ENCODE measurements at regions not wholly inside any gene's neighbourhood (a gene's known extent, or its start where the extent isn't known, plus 50 kb on each side); places are given as distances from the start of the nearest gene placed in this dataset.

DNA sequence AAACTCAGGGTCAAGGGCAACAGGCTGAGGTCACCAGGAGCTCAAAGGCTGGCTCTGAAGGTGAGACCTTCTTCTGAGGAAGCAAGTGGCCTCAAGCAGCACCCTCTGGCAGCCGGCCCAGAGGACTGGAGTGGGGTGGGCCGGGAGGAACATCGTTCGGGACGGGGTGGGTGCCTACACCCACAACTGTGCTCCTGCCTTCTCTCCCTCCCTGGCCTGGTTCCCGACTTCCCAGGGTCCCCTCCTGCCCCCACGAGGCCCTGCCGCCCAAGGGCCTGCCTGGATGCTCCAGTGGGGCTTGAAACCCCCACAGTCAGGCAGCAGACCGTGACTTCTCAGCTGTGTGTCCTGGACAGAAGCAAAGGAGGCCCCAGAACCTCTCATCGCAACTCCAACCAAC, 195.7 kb downstream of the IGLL1 start:
- no peak for DNase-seq
- TF ChIP-seq, protein P1, sequence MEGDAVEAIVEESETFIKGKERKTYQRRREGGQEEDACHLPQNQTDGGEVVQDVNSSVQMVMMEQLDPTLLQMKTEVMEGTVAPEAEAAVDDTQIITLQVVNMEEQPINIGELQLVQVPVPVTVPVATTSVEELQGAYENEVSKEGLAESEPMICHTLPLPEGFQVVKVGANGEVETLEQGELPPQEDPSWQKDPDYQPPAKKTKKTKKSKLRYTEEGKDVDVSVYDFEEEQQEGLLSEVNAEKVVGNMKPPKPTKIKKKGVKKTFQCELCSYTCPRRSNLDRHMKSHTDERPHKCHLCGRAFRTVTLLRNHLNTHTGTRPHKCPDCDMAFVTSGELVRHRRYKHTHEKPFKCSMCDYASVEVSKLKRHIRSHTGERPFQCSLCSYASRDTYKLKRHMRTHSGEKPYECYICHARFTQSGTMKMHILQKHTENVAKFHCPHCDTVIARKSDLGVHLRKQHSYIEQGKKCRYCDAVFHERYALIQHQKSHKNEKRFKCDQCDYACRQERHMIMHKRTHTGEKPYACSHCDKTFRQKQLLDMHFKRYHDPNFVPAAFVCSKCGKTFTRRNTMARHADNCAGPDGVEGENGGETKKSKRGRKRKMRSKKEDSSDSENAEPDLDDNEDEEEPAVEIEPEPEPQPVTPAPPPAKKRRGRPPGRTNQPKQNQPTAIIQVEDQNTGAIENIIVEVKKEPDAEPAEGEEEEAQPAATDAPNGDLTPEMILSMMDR (IDR thresholded peaks at IDR 0.05): no peak
- Mint-ChIP-seq H3K4me3 (no peak overlapping the region), H3K27ac (no peak overlapping the region), H3K4me1 (ENCODE audit: low read depth) (no peaks in the 10 kb centered on the region), H3K9me3 (no peaks in the 10 kb centered on the region), H3K27me3 (peaks cover 2% of the 10 kb centered on the region), H3K36me3 (ENCODE audit: low read depth) (no peaks in the 10 kb centered on the region)
- CTCF ChIA-PET: no interaction called here
- intact Hi-C loops (cut with micrococcal nuclease): no loop called here
- POLR2A ChIA-PET: no interaction called here
- ATAC-seq: no peak

DNA sequence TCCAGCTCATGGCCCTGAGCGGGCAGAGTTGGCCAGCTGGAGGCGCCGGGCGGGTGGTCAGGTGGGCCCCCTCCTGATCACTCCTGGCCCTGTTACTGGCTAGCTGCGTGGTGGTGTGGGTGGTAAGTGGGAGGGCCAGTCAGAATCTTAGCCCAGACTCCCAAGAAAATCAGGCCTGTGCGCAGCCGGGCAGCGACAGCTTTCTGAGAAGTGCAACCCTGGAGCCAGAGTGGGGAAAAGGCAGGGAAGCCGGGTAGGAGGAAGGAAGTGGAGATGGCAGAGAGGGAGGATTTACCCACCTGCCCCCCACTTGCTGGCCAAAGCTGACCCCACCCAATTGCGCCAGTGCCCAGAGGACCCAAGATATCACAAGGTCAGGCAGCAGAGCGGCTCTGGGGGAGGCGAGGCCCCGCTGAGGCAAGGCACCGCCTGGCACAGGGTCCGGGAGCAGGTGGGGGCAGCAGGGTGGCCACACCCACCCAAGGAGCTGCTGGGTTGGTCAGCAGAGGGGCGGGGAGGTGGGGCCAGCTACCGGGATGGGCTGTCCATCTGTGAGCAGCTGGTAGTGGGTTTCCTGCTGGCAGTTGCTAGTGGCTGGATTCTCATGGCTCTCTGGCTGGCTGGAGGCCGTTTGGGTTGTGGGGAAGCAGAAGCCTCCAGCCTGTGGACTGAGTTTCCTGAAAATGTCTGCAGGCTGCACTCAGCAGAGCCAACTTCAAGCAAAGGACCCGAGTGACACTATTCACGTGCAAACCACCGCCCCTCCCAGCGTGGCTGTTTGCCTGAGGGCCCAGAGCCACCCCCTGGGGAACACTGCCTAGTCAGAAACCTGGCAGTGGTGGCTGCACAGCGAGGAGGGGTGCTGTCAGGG, 196.4 kb downstream of the IGLL1 start:
- Mint-ChIP-seq H3K36me3 (ENCODE audit: low read depth) (no peaks in the 10 kb centered on the region), H3K27ac (no peak overlapping the region), H3K9me3 (no peaks in the 10 kb centered on the region), H3K27me3 (peaks cover 2% of the 10 kb centered on the region), H3K4me1 (ENCODE audit: low read depth) (no peaks in the 10 kb centered on the region), H3K4me3 (no peak overlapping the region)
- CTCF ChIA-PET: interaction anchor here (1.7 kb wide), 1 partner anchor 428 kb away, joined by 3 read pairs; no protein-coding TSS in a partner anchor
- DNase-seq (no peak), ATAC-seq (no peak)
- TF ChIP-seq, protein P1 (IDR thresholded peaks at IDR 0.05): no peak
- POLR2A ChIA-PET: no interaction called here
- intact Hi-C loops (cut with micrococcal nuclease): no loop called here

DNA sequence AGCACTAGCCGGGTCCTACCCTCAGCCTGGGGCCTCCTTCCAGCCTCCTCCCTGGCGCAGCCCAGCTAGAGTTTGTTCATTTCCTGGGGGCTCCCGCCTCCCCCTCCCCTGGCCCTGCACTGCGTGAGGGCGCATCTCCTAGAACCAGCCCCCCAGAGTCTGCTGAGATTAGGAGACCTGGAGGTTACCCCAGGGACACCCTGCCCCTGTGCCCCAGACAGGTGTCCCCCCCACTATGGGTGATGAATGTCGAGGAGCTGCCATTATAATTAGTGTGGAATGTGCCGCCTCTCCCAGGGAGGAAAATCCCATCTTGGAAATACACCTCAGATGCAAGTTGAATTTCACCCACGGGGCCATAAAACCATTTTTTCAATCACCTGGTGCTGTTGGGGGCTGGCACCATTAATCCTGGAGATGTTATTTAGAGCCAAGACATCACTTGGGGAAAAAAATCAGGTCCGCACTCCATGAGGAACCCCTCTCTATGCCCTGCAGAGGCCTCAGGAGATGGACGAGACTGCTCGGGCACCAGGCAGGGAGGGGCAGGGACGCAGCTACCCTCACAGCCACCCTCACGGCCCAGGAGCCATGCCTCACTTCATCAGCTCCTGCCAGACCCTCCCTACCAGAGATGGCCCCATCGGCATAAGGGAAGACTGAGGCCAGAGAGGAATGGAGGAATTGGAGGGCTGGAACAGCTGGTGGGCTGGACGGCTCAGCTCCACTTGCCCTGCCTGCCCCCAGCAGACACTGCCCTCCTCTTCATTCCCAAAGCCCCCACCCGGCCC, 197.5 kb downstream of the IGLL1 start:
- H3K27me3 Mint-ChIP-seq: peaks cover 2% of the 10 kb centered on the region

DNA sequence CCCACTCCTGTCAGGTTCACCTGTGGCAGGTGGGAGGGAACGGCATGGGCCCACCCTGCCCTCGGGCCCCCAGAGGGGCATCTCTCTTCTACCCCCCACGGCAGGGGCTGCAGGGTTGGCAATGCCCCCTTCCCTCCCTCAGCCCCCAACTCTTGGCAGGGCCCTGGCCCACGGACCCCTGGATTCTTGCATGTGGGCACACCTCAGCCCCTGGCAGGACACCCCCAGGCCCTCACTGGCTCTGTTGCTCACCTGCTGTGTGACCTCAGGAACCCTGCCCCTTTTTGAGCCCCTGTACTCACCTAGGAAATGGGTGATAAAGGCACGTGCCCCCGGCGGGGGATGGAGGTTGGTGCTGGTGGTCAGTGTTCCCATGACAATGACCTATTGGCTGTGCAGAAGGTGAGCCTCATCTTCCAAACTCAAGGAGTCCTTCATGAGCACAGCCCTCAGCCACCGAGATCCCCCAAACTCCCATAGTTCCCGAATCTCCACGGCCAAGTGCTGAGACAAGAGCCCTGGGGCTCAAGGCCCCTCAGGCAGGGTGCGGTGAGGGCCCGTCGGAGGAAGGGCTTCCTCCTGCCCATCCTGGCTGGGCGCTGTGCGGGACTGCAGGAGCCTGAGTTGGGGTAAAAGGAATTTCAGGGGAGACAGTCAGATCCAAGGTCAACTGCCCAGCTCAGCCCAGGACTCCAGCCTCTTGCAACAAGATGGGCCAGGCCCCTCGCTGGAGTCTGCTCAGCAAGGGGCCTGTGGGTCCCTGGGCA, 198.2 kb downstream of the IGLL1 start:
- no peaks in the 10 kb centered on the region for H3K36me3 Mint-ChIP-seq (ENCODE audit: low read depth)
- ChIA-PET POLR2A (no interaction called here), CTCF (no interaction called here)
- H3K27me3 Mint-ChIP-seq: peaks cover 2% of the 10 kb centered on the region
- intact Hi-C loops (cut with micrococcal nuclease): no loop called here
- no peaks in the 10 kb centered on the region for H3K4me1 Mint-ChIP-seq (ENCODE audit: low read depth)
- no peak for ATAC-seq
- no peaks in the 10 kb centered on the region for H3K9me3 Mint-ChIP-seq
- no peak for DNase-seq
- TF ChIP-seq, protein P1 (IDR thresholded peaks at IDR 0.05): no peak
- no peak overlapping the region for H3K4me3 Mint-ChIP-seq
- no peak overlapping the region for H3K27ac Mint-ChIP-seq

More for the DNA sequence above, 197.5 kb downstream of the IGLL1 start:
- Mint-ChIP-seq H3K4me3 (no peak overlapping the region), H3K4me1 (ENCODE audit: low read depth) (no peaks in the 10 kb centered on the region), H3K36me3 (ENCODE audit: low read depth) (no peaks in the 10 kb centered on the region), H3K27ac (no peak overlapping the region), H3K9me3 (no peaks in the 10 kb centered on the region)
- DNase-seq: no peak
- CTCF ChIA-PET: interaction anchor here (1.7 kb wide), 1 partner anchor 427 kb away, joined by 3 read pairs; no protein-coding TSS in a partner anchor
- TF ChIP-seq, protein P1 (IDR thresholded peaks at IDR 0.05): no peak
- no peak for ATAC-seq
- intact Hi-C loops (cut with micrococcal nuclease): no loop called here
- POLR2A ChIA-PET: no interaction called here
